OCI-LY3 (cell line): ENCODE measurements at regions not wholly inside any gene's neighbourhood (a gene's known extent, or its start where the extent isn't known, plus 50 kb on each side); places are given as distances from the start of the nearest gene placed in this dataset.
"Not testable (repeated sequence)": the region's sequence is repeated elsewhere in the genome, so short reads cannot be mapped to it uniquely, and the experiment has no call there.

Experiments used
- H2AFZ ChIP-seq: fragments of 200-600, 300-600 bp; shearing (Covaris generic); 2 replicates; pipeline ENCODE4 v1.6.0; 2014; ENCODE audit warnings: antibody characterized with exemption, low read depth, low read length
- H3K27ac ChIP-seq: fragments of 200-600, 300-600 bp; sonication (generic); 2 replicates; pipeline ENCODE4 v1.5.1; 2014; ENCODE audit warnings: mild to moderate bottlenecking, low read length, moderate library complexity, mixed read lengths
- H3K27me3 ChIP-seq: fragments of 200-600, 300-600 bp; sonication (generic); 2 replicates; pipeline ENCODE4 v1.6.1; 2014; ENCODE audit warnings: low read depth, low read length, mixed read lengths
- H3K36me3 ChIP-seq: fragments of 200-600, 300-600 bp; sonication (generic); replicated peaks from 2 replicates; pipeline ENCODE3; 2014; ENCODE audit warnings: low read depth, low read length, mixed read lengths
- H3K4me1 ChIP-seq: fragments of 300-600, 200-600 bp; sonication (generic); 2 replicates; pipeline ENCODE4 v1.6.1; 2014; ENCODE audit warnings: low read length, mixed read lengths
- H3K4me2 ChIP-seq: fragments of 200-600, 300-600 bp; sonication (generic); 2 replicates; pipeline ENCODE4 v1.6.1; 2014; ENCODE audit warnings: low read length, mixed read lengths
- H3K4me3 ChIP-seq: fragments of 300-600, 200-600 bp; sonication (generic); 2 replicates; pipeline ENCODE4 v1.5.1; 2014; ENCODE audit warnings: antibody characterized with exemption, mild to moderate bottlenecking, low read length, moderate library complexity
- H3K79me2 ChIP-seq: fragments of 300-600, 200-600 bp; shearing (Covaris generic); 2 replicates; pipeline ENCODE4 v1.6.1; 2014; ENCODE audit warnings: mild to moderate bottlenecking, low read length, mixed read lengths
- H3K9ac ChIP-seq: fragments of 300-600, 200-600 bp; shearing (Covaris generic); 2 replicates; pipeline ENCODE4 v1.6.0; 2014; ENCODE audit warnings: mild to moderate bottlenecking, low read length, moderate library complexity
- H3K9me3 ChIP-seq: fragments of 200-600, 300-600 bp; shearing (Covaris generic); 2 replicates; pipeline ENCODE4 v1.6.1; 2014; ENCODE audit warnings: low read length, mixed read lengths; ENCODE audit not compliant: insufficient read depth
- H4K20me1 ChIP-seq: fragments of 200-600, 300-600 bp; sonication (generic); 2 replicates; pipeline ENCODE4 v1.6.1; 2016; ENCODE audit warnings: low read length, mixed read lengths; ENCODE audit not compliant: insufficient read depth
- EZH2phosphoT487 ChIP-seq: fragments of 200-600 bp; shearing (Covaris generic); IDR thresholded peaks from 2 replicates; pipeline ENCODE4 v1.6.1; 2018; ENCODE audit warnings: antibody characterized with exemption, mixed run types, low read depth
- TF ChIP-seq, protein P1 (sequence below): fragments of 200-600, 300-600 bp; sonication (generic); IDR thresholded peaks from 2 replicates; pipeline ENCODE4 v1.5.1; 2014; ENCODE audit warnings: antibody characterized with exemption, low read length, low read depth

DNA sequence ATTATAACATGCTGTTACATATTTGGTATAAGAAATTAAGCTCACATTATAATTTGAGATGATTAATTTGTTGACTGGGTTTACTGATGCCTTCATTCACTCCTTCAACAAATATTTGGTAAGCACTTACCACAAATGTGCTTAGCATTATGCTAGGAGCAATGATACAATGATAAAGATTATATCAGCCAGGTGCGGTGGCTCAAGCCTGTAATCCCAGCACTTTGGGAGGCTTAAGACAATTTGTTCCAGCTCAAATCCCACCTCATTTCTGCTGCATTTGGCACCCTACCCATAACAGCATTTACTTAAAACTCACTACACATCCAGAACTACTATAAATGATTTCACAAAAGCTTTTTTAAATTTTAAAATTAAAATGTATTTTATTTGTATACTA, 1263.6 kb upstream of the RAG2 start:
- no peaks in the 10 kb centered on the region for H3K79me2 ChIP-seq

DNA sequence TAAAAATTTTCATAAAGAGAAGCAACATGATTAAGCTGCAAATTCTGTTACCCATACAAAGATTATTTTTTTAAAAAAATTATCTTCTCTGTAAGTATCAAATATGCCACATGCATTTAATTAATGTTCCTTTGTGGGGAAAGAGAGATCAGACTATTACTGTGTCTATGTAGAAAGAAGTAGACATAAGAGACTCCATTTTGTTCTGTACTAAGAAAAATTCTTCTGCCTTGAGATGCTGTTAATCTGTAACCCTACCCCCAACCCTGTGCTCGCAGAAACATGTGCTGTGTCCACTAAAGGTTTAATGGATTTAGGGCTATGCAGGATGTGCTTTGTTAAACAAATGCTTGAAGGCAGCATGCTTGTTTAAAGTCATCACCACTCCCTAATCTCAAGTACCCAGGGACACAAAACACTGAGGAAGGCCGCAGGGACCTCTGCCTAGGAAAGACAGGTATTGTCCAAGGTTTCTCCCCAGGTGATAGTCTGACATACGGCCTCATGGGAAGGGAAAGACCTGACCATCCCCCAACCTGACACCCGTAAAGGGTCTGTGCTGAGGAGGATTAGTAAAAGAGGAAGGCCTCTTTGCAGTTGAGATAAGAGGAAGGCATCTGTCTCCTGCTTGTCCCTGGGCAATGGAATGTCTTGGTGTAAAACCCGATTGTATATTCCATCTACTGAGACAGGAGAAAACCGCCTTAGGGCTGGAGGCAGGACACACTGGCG, 1260.9 kb upstream of the RAG2 start:
- H3K9me3 ChIP-seq, H2AFZ ChIP-seq, H3K27ac ChIP-seq, H3K4me3 ChIP-seq, H4K20me1 ChIP-seq, H3K4me1 ChIP-seq, H3K9ac ChIP-seq, H3K79me2 ChIP-seq, H3K4me2 ChIP-seq, H3K27me3 ChIP-seq, H3K36me3 ChIP-seq: not testable (repeated sequence)

More for the DNA sequence above, 1263.6 kb upstream of the RAG2 start:
- H3K36me3 ChIP-seq, result no peaks in the 10 kb centered on the region
- H3K4me3 ChIP-seq, result no peak overlapping the region
- no peaks in the 10 kb centered on the region for H3K4me1 ChIP-seq
- no peak overlapping the region for H2AFZ ChIP-seq
- TF ChIP-seq, protein P1, sequence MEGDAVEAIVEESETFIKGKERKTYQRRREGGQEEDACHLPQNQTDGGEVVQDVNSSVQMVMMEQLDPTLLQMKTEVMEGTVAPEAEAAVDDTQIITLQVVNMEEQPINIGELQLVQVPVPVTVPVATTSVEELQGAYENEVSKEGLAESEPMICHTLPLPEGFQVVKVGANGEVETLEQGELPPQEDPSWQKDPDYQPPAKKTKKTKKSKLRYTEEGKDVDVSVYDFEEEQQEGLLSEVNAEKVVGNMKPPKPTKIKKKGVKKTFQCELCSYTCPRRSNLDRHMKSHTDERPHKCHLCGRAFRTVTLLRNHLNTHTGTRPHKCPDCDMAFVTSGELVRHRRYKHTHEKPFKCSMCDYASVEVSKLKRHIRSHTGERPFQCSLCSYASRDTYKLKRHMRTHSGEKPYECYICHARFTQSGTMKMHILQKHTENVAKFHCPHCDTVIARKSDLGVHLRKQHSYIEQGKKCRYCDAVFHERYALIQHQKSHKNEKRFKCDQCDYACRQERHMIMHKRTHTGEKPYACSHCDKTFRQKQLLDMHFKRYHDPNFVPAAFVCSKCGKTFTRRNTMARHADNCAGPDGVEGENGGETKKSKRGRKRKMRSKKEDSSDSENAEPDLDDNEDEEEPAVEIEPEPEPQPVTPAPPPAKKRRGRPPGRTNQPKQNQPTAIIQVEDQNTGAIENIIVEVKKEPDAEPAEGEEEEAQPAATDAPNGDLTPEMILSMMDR, result no peak
- TF ChIP-seq EZH2phosphoT487, result no peak
- no peak overlapping the region for H3K4me2 ChIP-seq
- H4K20me1 ChIP-seq, result no peaks in the 10 kb centered on the region
- H3K9ac ChIP-seq, result no peak overlapping the region
- H3K27ac ChIP-seq, result no peak overlapping the region
- no peaks in the 10 kb centered on the region for H3K27me3 ChIP-seq
- H3K9me3 ChIP-seq, result no peaks in the 10 kb centered on the region

DNA sequence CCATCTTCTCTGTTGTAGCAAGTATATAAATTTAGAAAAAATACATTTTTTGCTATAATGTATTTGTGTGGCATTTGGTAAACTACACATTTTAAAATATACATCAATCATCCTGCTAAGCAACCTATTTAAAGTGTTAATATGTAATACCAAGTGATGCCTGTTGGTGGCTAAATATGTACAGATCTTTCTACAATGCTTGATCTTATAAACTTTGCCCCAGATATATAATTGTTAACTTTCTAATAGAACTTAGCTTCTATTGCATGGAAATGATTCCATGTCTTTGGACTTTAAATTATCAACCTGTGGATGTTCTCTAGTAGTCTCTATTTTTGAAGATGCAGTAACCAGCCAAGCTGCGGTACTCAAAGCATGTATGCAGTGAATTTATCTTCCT, 1260.4 kb upstream of the RAG2 start:
- H3K27ac ChIP-seq, result no peak overlapping the region
- H3K9ac ChIP-seq, result no peak overlapping the region
- H3K79me2 ChIP-seq, result no peaks in the 10 kb centered on the region
- TF ChIP-seq, protein P1, result peak; percentile 17
- TF ChIP-seq EZH2phosphoT487, result no peak
- no peak overlapping the region for H2AFZ ChIP-seq
- no peak overlapping the region for H3K4me3 ChIP-seq
- no peaks in the 10 kb centered on the region for H3K36me3 ChIP-seq
- H3K4me1 ChIP-seq, result no peaks in the 10 kb centered on the region
- H3K9me3 ChIP-seq, result no peaks in the 10 kb centered on the region
- no peaks in the 10 kb centered on the region for H3K27me3 ChIP-seq
- H4K20me1 ChIP-seq, result no peaks in the 10 kb centered on the region
- H3K4me2 ChIP-seq, result no peak overlapping the region

DNA sequence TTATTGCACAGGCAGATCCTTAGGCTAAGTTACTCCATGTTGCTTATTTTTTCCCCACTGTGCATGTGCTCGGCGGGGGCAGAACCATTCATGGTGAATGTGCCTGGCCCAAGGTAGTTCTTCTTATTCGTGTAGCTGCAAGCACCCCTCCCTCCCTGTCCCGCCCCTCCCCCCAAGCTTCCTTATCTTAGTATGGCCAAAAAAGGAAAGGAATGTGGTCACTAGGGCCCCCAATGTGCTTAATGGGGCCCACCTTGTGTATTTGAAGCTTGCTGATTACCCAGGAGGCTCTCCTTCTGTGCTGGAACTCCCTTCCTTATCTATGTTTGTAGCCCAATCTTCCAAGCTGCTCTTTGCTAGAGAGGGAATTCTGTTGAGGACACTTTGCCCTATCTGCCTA, 1259.7 kb upstream of the RAG2 start:
- no peaks in the 10 kb centered on the region for H3K79me2 ChIP-seq
- H4K20me1 ChIP-seq, result no peaks in the 10 kb centered on the region
- TF ChIP-seq, protein P1, result no peak
- H3K27me3 ChIP-seq, result no peaks in the 10 kb centered on the region
- H3K9me3 ChIP-seq, result no peaks in the 10 kb centered on the region
- no peak overlapping the region for H3K4me3 ChIP-seq
- H3K9ac ChIP-seq, result no peak overlapping the region
- no peak overlapping the region for H3K4me2 ChIP-seq
- H3K27ac ChIP-seq, result no peak overlapping the region
- H3K4me1 ChIP-seq, result no peaks in the 10 kb centered on the region
- no peak overlapping the region for H2AFZ ChIP-seq
- H3K36me3 ChIP-seq, result no peaks in the 10 kb centered on the region

DNA sequence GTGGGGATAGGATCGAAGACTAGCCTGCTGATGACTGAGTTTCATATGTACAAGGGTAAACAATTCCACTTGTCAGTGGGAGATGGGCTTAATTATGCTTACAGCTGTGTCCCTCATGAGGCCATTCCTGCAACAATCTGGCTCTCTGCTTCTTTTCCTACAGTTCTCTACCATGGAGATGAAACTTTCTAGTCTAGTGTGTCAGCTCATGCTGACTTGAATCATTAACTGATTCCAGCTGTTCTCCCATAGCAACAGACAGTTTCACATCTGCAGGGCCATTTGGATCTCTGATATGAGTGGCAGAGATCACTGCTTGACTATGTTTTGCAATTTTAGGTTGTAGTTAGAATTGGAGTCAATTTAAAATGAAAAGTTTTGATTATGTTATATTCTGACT, 1251.7 kb upstream of the RAG2 start:
- Histone ChIP-seq H3K4me3 (no peak overlapping the region), H3K4me2 (no peak overlapping the region), H3K4me1 (no peaks in the 10 kb centered on the region), H3K27me3 (no peaks in the 10 kb centered on the region), H2AFZ (no peak overlapping the region), H3K79me2 (no peaks in the 10 kb centered on the region), H3K36me3 (no peaks in the 10 kb centered on the region), H3K27ac (no peak overlapping the region), H3K9ac (no peak overlapping the region), H4K20me1 (no peaks in the 10 kb centered on the region), H3K9me3 (no peaks in the 10 kb centered on the region)
- no peak for TF ChIP-seq EZH2phosphoT487
- TF ChIP-seq, protein P1, result no peak
